Panc1 (cell line): ENCODE measurements at regions not wholly inside any gene's neighbourhood (a gene's known extent, or its start where the extent isn't known, plus 50 kb on each side); places are given as distances from the start of the nearest gene placed in this dataset.

ENCODE experiments used
- CTCF ChIP-seq: fragments of 450-650 bp; IDR thresholded peaks from 2 replicates; pipeline ENCODE4 v1.5.1; 2017; ENCODE audit warnings: mild to moderate bottlenecking
- POLR2AphosphoS5 ChIP-seq: IDR thresholded peaks from 2 replicates; pipeline ENCODE4 v1.6.1; 2012; ENCODE audit warnings: mild to moderate bottlenecking, low read depth, low read length, moderate library complexity
- REST ChIP-seq, 2 experiments: IDR thresholded peaks; 2 replicates each; pipeline ENCODE4 v1.6.1; 2011 to 2012; ENCODE audit warnings: low read depth in 2 of 2, control low read depth in 1 of 2, low read length in 1 of 2, mild to moderate bottlenecking in 1 of 2, moderate library complexity in 1 of 2; ENCODE audit not compliant: insufficient read depth in 1 of 2

GRCh38 chr1:56056438-56057287, 522.7 kb downstream of the PLPP3 start:
- no peak for TF ChIP-seq POLR2AphosphoS5
- TF ChIP-seq CTCF = no peak
- no peak for TF ChIP-seq REST (IDR thresholded peaks at IDR 0.05; ENCODE audit: insufficient read depth in 1 of 2, low read depth in 2 of 2, low read length in 1 of 2)
